ENCODE measurements at regions not wholly inside any gene's neighbourhood (a gene's known extent, or its start where the extent isn't known, plus 50 kb on each side); places are given as distances from the start of the nearest gene placed in this dataset.

- TF ChIP-seq CTCF (IDR thresholded peaks at IDR 0.05) (no peak), POLR2A (IDR thresholded peaks at IDR 0.05) (no peak), POLR2AphosphoS5 (IDR thresholded peaks at IDR 0.05) (no peak), EP300 (IDR thresholded peaks at IDR 0.05; ENCODE audit: low read depth) (no peak)
- in situ Hi-C loops (cut with MboI; ENCODE audit: low pct_ligation_motif_present in 1 of 4, low pct_unique_long_range_greater_than_20kb in 1 of 4, low sequenced_read_pairs in 3 of 4) = no loop called here
- whole genome bisulfite sequencing, 2 donors (ENCODE audit: low coverage in 1 of 2) = 63 to 70% methylated on average over 2 of the region's 2 CpGs
- Histone ChIP-seq H3K4me1 (no peaks in the 10 kb centered on the region), H3K27ac (no peak overlapping the region), H3K9me3 (no peaks in the 10 kb centered on the region), H3K4me3 (no peak overlapping the region), H3K27me3 (no peaks in the 10 kb centered on the region), H3K36me3 (no peaks in the 10 kb centered on the region)
- DNase-seq = no peak
- intact Hi-C loops (cut with DNase I; ENCODE audit: low total_unique reads) = no loop called here
Observed at GRCh38 chr16:63200940-63201339, 1164.7 kb upstream of the CDH8 start.

- Histone ChIP-seq H3K4me3 (no peak overlapping the region), H3K4me1 (no peaks in the 10 kb centered on the region), H3K27me3 (no peaks in the 10 kb centered on the region), H3K9me3 (no peaks in the 10 kb centered on the region), H3K27ac (no peak overlapping the region), H3K36me3 (no peaks in the 10 kb centered on the region)
- DNase-seq = no peak
- TF ChIP-seq POLR2AphosphoS5 (IDR thresholded peaks at IDR 0.05) (no peak), POLR2A (IDR thresholded peaks at IDR 0.05) (no peak), CTCF (IDR thresholded peaks at IDR 0.05) (no peak), EP300 (IDR thresholded peaks at IDR 0.05; ENCODE audit: low read depth) (no peak)
- intact Hi-C loops (cut with DNase I; ENCODE audit: low total_unique reads) = no loop called here
- 73 to 78% methylated on average over 4 of the region's 4 CpGs for WGBS, 2 donors (ENCODE audit: low coverage in 1 of 2)
- in situ Hi-C loops (cut with MboI; ENCODE audit: low pct_ligation_motif_present in 1 of 4, low pct_unique_long_range_greater_than_20kb in 1 of 4, low sequenced_read_pairs in 3 of 4) = no loop called here
Observed at GRCh38 chr16:63195336-63195735, 1159.1 kb upstream of the CDH8 start.

- 86% methylated on average over 3 of the region's 3 CpGs; no CpG with 5 or more reads in 1 of the 2 donors for WGBS, 2 donors (ENCODE audit: low coverage in 1 of 2)
Observed at GRCh38 chr16:63192980-63193379, 1156.7 kb upstream of the CDH8 start.

GRCh38 chr16:63188086-63188771 lies 1152.0 kb upstream of the CDH8 start:
- peaks cover 0 to 2% (median 0%) of the 10 kb centered on the region in 4 donors for H3K4me1 ChIP-seq
- in situ Hi-C loops (cut with MboI; ENCODE audit: low pct_ligation_motif_present in 1 of 4, low pct_unique_long_range_greater_than_20kb in 1 of 4, low sequenced_read_pairs in 3 of 4) = no loop called here
- no peaks in the 10 kb centered on the region for H3K36me3 ChIP-seq
- no peak overlapping the region for H3K4me3 ChIP-seq
- 42 to 45% methylated on average over 7 of the region's 7 CpGs for WGBS, 2 donors (ENCODE audit: low coverage in 1 of 2)
- H3K27me3 ChIP-seq = no peaks in the 10 kb centered on the region
- intact Hi-C loops (cut with DNase I; ENCODE audit: low total_unique reads) = no loop called here
- DNase-seq = no peak
- H3K27ac ChIP-seq = peak overlapping the region in 1 of 4 donors; percentile 30
- no peaks in the 10 kb centered on the region for H3K9me3 ChIP-seq
- TF ChIP-seq POLR2A (IDR thresholded peaks at IDR 0.05) (no peak), EP300 (IDR thresholded peaks at IDR 0.05; ENCODE audit: low read depth) (no peak), POLR2AphosphoS5 (IDR thresholded peaks at IDR 0.05) (no peak), CTCF (IDR thresholded peaks at IDR 0.05) (no peak)

More at GRCh38 chr16:63192980-63193379, 1156.7 kb upstream of the CDH8 start:
- Histone ChIP-seq H3K36me3 (no peaks in the 10 kb centered on the region), H3K27ac (no peak overlapping the region), H3K9me3 (no peaks in the 10 kb centered on the region), H3K4me1 (peaks cover 0 to 2% (median 0%) of the 10 kb centered on the region in 4 donors), H3K4me3 (no peak overlapping the region), H3K27me3 (no peaks in the 10 kb centered on the region)
- intact Hi-C loops (cut with DNase I; ENCODE audit: low total_unique reads) = no loop called here
- in situ Hi-C loops (cut with MboI; ENCODE audit: low pct_ligation_motif_present in 1 of 4, low pct_unique_long_range_greater_than_20kb in 1 of 4, low sequenced_read_pairs in 3 of 4) = no loop called here
- DNase-seq = no peak
- TF ChIP-seq POLR2AphosphoS5 (IDR thresholded peaks at IDR 0.05) (no peak), CTCF (IDR thresholded peaks at IDR 0.05) (no peak), EP300 (IDR thresholded peaks at IDR 0.05; ENCODE audit: low read depth) (no peak), POLR2A (IDR thresholded peaks at IDR 0.05) (no peak)

Data from transverse colon (tissue), 4 donors.